OCI-LY7 (cell line): ENCODE measurements at regions not wholly inside any gene's neighbourhood (a gene's known extent, or its start where the extent isn't known, plus 50 kb on each side); places are given as distances from the start of the nearest gene placed in this dataset.

Experiments used
- BruUV-seq: library from RNA; stranded (reverse); fragments of 400-500 nt; replicated peaks from 2 replicates; lab custom pipeline; 2021; lab: Mats Ljungman, UMichigan
- CTCF ChIA-PET: fragments of 300-600 bp; sonication (Branson Sonifier 250); formaldehyde crosslinking; loops from one replicate; lab custom pipeline; 2022; ENCODE audit warnings: antibody characterized with exemption; ENCODE audit not compliant: unreplicated experiment; lab: Charles Lee
- POLR2A ChIA-PET: fragments of 300-600 bp; sonication (Branson Sonifier 250); formaldehyde crosslinking; loops from one replicate; lab custom pipeline; 2022; ENCODE audit warnings: antibody characterized with exemption; lab: Charles Lee
- DNase-seq: peaks from one replicate; pipeline ENCODE4 v3.0.0-alpha.2; 2015; ENCODE audit warnings: low spot score
- H2AFZ ChIP-seq: fragments of 200-600 bp; sonication (generic), shearing (Covaris generic); 2 replicates; pipeline ENCODE4 v1.6.1; 2014; ENCODE audit warnings: mild to moderate bottlenecking, antibody characterized with exemption, low read length, moderate library complexity
- H3K27ac ChIP-seq: fragments of 200-600 bp; sonication (generic); 2 replicates; pipeline ENCODE4 v1.5.1; 2014; ENCODE audit warnings: mixed run types, low read depth, mild to moderate bottlenecking, moderate library complexity, low read length, inconsistent platforms; ENCODE audit not compliant: poor library complexity, severe bottlenecking
- H3K36me3 ChIP-seq: fragments of 200-600 bp; sonication (generic); 2 replicates; pipeline ENCODE4 v1.6.1; 2014; ENCODE audit warnings: mild to moderate bottlenecking, antibody characterized with exemption, low read length, moderate library complexity, mixed read lengths; ENCODE audit not compliant: insufficient read depth
- H3K4me1 ChIP-seq: fragments of 200-600 bp; sonication (generic); 2 replicates; pipeline ENCODE4 v1.5.1; 2014; ENCODE audit warnings: mild to moderate bottlenecking, low read length; ENCODE audit not compliant: insufficient read depth, poor library complexity, severe bottlenecking
- H3K4me2 ChIP-seq: fragments of 200-600 bp; sonication (generic); 2 replicates; pipeline ENCODE4 v1.6.1; 2014; ENCODE audit warnings: mild to moderate bottlenecking, low read length
- H3K4me3 ChIP-seq: fragments of 200-600 bp; sonication (generic); 2 replicates; pipeline ENCODE4 v1.5.1; 2014; ENCODE audit warnings: mild to moderate bottlenecking, low read depth, low read length; ENCODE audit not compliant: poor library complexity, severe bottlenecking
- H3K79me2 ChIP-seq: fragments of 200-600 bp; sonication (generic); 2 replicates; pipeline ENCODE4 v1.6.1; 2016; ENCODE audit warnings: low read depth, mild to moderate bottlenecking, low read length, moderate library complexity, mixed read lengths; ENCODE audit not compliant: insufficient read depth
- H3K9me2 ChIP-seq: fragments of 200-600 bp; sonication (generic); 2 replicates; pipeline ENCODE4 v1.6.1; 2016; ENCODE audit warnings: mild to moderate bottlenecking, low read length, mixed read lengths; ENCODE audit not compliant: insufficient read depth
- H3K9me3 ChIP-seq: fragments of 200-600 bp; sonication (generic); 2 replicates; pipeline ENCODE4 v1.6.1; 2014; ENCODE audit warnings: mild to moderate bottlenecking, mixed run types, low read length, mixed read lengths
- H4K20me1 ChIP-seq: fragments of 200-600 bp; sonication (generic); 2 replicates; pipeline ENCODE4 v1.6.1; 2014; ENCODE audit warnings: mild to moderate bottlenecking, antibody characterized with exemption, low read length, moderate library complexity, mixed read lengths; ENCODE audit not compliant: insufficient read depth
- CTCF ChIP-seq: fragments of 200-600 bp; sonication (generic); conservative IDR thresholded peaks from 2 replicates; pipeline ENCODE4 v1.5.1; 2014; ENCODE audit warnings: mild to moderate bottlenecking, antibody characterized with exemption, low read length, moderate library complexity, mixed read lengths
- EZH2phosphoT487 ChIP-seq: fragments of 200-600 bp; sonication (generic); IDR thresholded peaks from 2 replicates; pipeline ENCODE4 v1.6.1; 2018; ENCODE audit warnings: low read depth, borderline replicate concordance, mild to moderate bottlenecking, mixed run types, antibody characterized with exemption, low read length, moderate library complexity, mixed read lengths
- intact Hi-C: fragments of 100-400 bp; cut with micrococcal nuclease; formaldehyde crosslinking; loops from one replicate; pipeline ENCODE4 v1.10.0; 2022; ENCODE audit not compliant: unreplicated experiment

- no peak overlapping the region for H3K27ac ChIP-seq
- no peak for DNase-seq
- no peak overlapping the region for H2AFZ ChIP-seq
- CTCF ChIA-PET, result no interaction called here
- no peaks in the 10 kb centered on the region for H3K4me1 ChIP-seq
- no peaks in the 10 kb centered on the region for H3K9me2 ChIP-seq
- intact Hi-C loops, result no loop called here
- no peaks in the 10 kb centered on the region for H3K36me3 ChIP-seq
- H4K20me1 ChIP-seq, result no peaks in the 10 kb centered on the region
- H3K4me3 ChIP-seq, result no peak overlapping the region
- H3K9me3 ChIP-seq, result no peaks in the 10 kb centered on the region
- no peak overlapping the region for H3K4me2 ChIP-seq
- no TSS peak for BruUV-seq
- no peaks in the 10 kb centered on the region for H3K79me2 ChIP-seq
- TF ChIP-seq CTCF (no peak), EZH2phosphoT487 (no peak)
- POLR2A ChIA-PET, result no interaction called here
These were observed 122.5 kb upstream of the NANOS1 start for GRCh38 chr10:118907051-118907450.

- Histone ChIP-seq H2AFZ (no peak overlapping the region), H3K4me2 (no peak overlapping the region), H3K4me3 (no peak overlapping the region), H4K20me1 (no peaks in the 10 kb centered on the region), H3K9me2 (no peaks in the 10 kb centered on the region), H3K79me2 (no peaks in the 10 kb centered on the region), H3K36me3 (no peaks in the 10 kb centered on the region), H3K27ac (no peak overlapping the region), H3K9me3 (no peaks in the 10 kb centered on the region), H3K4me1 (no peaks in the 10 kb centered on the region)
- BruUV-seq, result no TSS peak
- intact Hi-C loops, result no loop called here
- CTCF ChIA-PET, result interaction anchor here (0.6 kb wide), 1 partner anchor 63 kb away, joined by 3 read pairs; no protein-coding TSS in a partner anchor
- no peak for TF ChIP-seq EZH2phosphoT487
- TF ChIP-seq CTCF, result no peak
- POLR2A ChIA-PET, result no interaction called here
- no peak for DNase-seq
These were observed 120.8 kb upstream of the NANOS1 start for GRCh38 chr10:118908557-118909256.

- BruUV-seq, result no TSS peak
- no peaks in the 10 kb centered on the region for H3K9me3 ChIP-seq
- H2AFZ ChIP-seq, result no peak overlapping the region
- H3K79me2 ChIP-seq, result no peaks in the 10 kb centered on the region
- no peaks in the 10 kb centered on the region for H3K36me3 ChIP-seq
- ChIA-PET POLR2A (interaction anchor here (1.1 kb wide), 1 partner anchor 114 kb away, joined by 3 read pairs; no protein-coding TSS in a partner anchor), CTCF (no interaction called here)
- no peaks in the 10 kb centered on the region for H3K9me2 ChIP-seq
- H3K4me2 ChIP-seq, result no peak overlapping the region
- no peaks in the 10 kb centered on the region for H4K20me1 ChIP-seq
- H3K27ac ChIP-seq, result no peak overlapping the region
- DNase-seq, result no peak
- no peaks in the 10 kb centered on the region for H3K4me1 ChIP-seq
- no peak overlapping the region for H3K4me3 ChIP-seq
- no peak for TF ChIP-seq CTCF
- TF ChIP-seq EZH2phosphoT487, result no peak
- intact Hi-C loops, result no loop called here
These were observed 118.8 kb upstream of the NANOS1 start for GRCh38 chr10:118910702-118911101.
